Stomach (tissue), 8 donors: ENCODE measurements at regions not wholly inside any gene's neighbourhood (a gene's known extent, or its start where the extent isn't known, plus 50 kb on each side); places are given as distances from the start of the nearest gene placed in this dataset.
A peak's percentile ranks its signal among the peaks of the same experiment; 100 is the strongest.

ENCODE experiments used
- DNase-seq, 2 donors: peaks; one replicate each; pipeline versions ENCODE4 v3.0.0 to v3.0.0-alpha.2; 2013 to 2019
- H3K27ac ChIP-seq, 5 donors: fragments of 200-600 bp in 4 of 5; sonication (generic) in 4 of 5; one replicate each; pipeline ENCODE4 v1.5.1; 2013 to 2019; ENCODE audit warnings: mild to moderate bottlenecking in 1 of 5, moderate library complexity in 1 of 5
- H3K27me3 ChIP-seq, 3 donors: fragments of 200-600 bp; sonication (generic); one replicate each; pipeline ENCODE4 v1.5.1; 2017 to 2019; ENCODE audit warnings: mixed run types in 1 of 3
- H3K36me3 ChIP-seq, 4 donors: fragments of 200-600 bp; sonication (generic); 1 replicate in 3 of 4; 2 replicates in 1 of 4; pipeline ENCODE4 v1.5.1; 2016 to 2019
- H3K4me1 ChIP-seq, 4 donors: fragments of 200-600 bp; sonication (generic); one replicate each; pipeline ENCODE4 v1.5.1; 2016 to 2019
- H3K4me3 ChIP-seq, 4 donors: fragments of 200-600 bp; sonication (generic) in 3 of 4; one replicate each; pipeline ENCODE4 v1.5.1; 2016 to 2019; ENCODE audit warnings: mild to moderate bottlenecking in 1 of 4
- H3K9me3 ChIP-seq, 4 donors: fragments of 200-600 bp; sonication (generic); one replicate each; pipeline ENCODE4 v1.5.1; 2016 to 2019
- CTCF ChIP-seq, 7 experiments: fragments of 450-650 bp in 4 of 7; fragments of 200-600 bp in 3 of 7; sonication (generic) in 3 of 7; IDR thresholded peaks; one replicate each; pipeline ENCODE4 v1.5.1; 2016 to 2019; ENCODE audit warnings: antibody characterized with exemption in 7 of 7, control low read depth in 2 of 7, mild to moderate bottlenecking in 1 of 7
- EP300 ChIP-seq: sonication (generic); formaldehyde crosslinking; IDR thresholded peaks from one replicate; pipeline ENCODE4 v1.6.1; 2017; ENCODE audit warnings: antibody characterized with exemption
- POLR2A ChIP-seq, 4 donors: fragments of 450-650 bp; IDR thresholded peaks; one replicate each; pipeline ENCODE4 v1.6.1; 2016; ENCODE audit warnings: antibody characterized with exemption in 4 of 4, control low read depth in 2 of 4, mild to moderate bottlenecking in 1 of 4, moderate library complexity in 1 of 4
- POLR2AphosphoS5 ChIP-seq, 3 donors: sonication (generic); formaldehyde crosslinking; IDR thresholded peaks; one replicate each; pipeline ENCODE4 v1.6.1; 2016; ENCODE audit warnings: antibody characterized with exemption in 3 of 3
- WGBS, 5 donors: extraction: QIAGEN DNeasy Blood & Tissue Kit in 3 of 5; methylation state at CpG; one replicate each; pipeline versions ENCODE4 v1.1.5 to v1.1.7; 2013 to 2018; 5-methylcytosine and 5-hydroxymethylcytosine counted together
- intact Hi-C: fragments of 100-400 bp; cut with DNase I; formaldehyde crosslinking; loops from one replicate; pipeline ENCODE4 v1.15.1; 2023; ENCODE audit warnings: low total_unique reads
- donor health status: healthy with polysubstance abuse.
- donor health status: Bipolar disorder and iron deficiency.
- donor health status: healthy.

DNA sequence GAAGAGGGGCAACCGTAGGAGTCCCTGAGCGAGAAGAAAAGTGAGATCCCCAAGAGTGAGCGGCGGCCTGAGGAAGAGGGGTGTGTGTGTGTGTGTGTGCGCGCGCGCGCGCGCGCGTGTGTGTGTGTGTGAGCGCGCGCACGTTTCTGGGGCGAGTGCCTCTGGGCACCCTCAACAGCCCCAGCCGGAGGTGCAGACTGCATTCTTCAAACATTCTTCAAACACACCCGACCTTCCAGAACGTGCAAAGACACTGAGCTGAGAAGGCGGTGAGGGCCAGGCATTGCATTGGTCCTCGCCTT lies 76.2 kb upstream of the FOXP4 start:
- peak; percentile 43 to 75 for DNase-seq
- 1 to 7% (median 5%) methylated on average over 15 to 23 of the region's 23 CpGs for WGBS, 5 donors

GRCh38 chr6:41470331-41471063 lies 75.7 kb upstream of the FOXP4 start:
- intact Hi-C loops = no loop called here
- peaks cover 0 to 59% (median 8%) of the 10 kb centered on the region in 3 donors for H3K27me3 ChIP-seq
- TF ChIP-seq CTCF (IDR thresholded peaks at IDR 0.05) = no peak
- peak in 1 of 3 donors; percentile 7 for TF ChIP-seq POLR2AphosphoS5 (IDR thresholded peaks at IDR 0.05)
- DNase-seq = peak; percentile 47 to 82
- H3K4me1 ChIP-seq = peaks cover 11 to 18% (median 18%) of the 10 kb centered on the region in 4 donors
- no peaks in the 10 kb centered on the region for H3K9me3 ChIP-seq
- WGBS, 5 donors = 12 to 22% (median 15%) methylated on average over 46 to 62 of the region's 62 CpGs
- H3K4me3 ChIP-seq = peak overlapping the region; percentile 33 to 49 (median 37)
- H3K27ac ChIP-seq = no peak overlapping the region
- H3K36me3 ChIP-seq = no peaks in the 10 kb centered on the region

More for the DNA sequence above, 76.2 kb upstream of the FOXP4 start:
- Histone ChIP-seq H3K9me3 (no peaks in the 10 kb centered on the region), H3K27ac (no peak overlapping the region), H3K36me3 (no peaks in the 10 kb centered on the region), H3K4me3 (peak overlapping the region; percentile 33 to 49 (median 37)), H3K4me1 (peaks cover 11 to 18% (median 18%) of the 10 kb centered on the region in 4 donors), H3K27me3 (peaks cover 0 to 63% (median 8%) of the 10 kb centered on the region in 3 donors)
- TF ChIP-seq CTCF (IDR thresholded peaks at IDR 0.05) = no peak
- no peak for TF ChIP-seq POLR2AphosphoS5 (IDR thresholded peaks at IDR 0.05)
- no peak for TF ChIP-seq POLR2A (IDR thresholded peaks at IDR 0.05)
- TF ChIP-seq EP300 = no peak
- intact Hi-C loops = no loop called here

DNA sequence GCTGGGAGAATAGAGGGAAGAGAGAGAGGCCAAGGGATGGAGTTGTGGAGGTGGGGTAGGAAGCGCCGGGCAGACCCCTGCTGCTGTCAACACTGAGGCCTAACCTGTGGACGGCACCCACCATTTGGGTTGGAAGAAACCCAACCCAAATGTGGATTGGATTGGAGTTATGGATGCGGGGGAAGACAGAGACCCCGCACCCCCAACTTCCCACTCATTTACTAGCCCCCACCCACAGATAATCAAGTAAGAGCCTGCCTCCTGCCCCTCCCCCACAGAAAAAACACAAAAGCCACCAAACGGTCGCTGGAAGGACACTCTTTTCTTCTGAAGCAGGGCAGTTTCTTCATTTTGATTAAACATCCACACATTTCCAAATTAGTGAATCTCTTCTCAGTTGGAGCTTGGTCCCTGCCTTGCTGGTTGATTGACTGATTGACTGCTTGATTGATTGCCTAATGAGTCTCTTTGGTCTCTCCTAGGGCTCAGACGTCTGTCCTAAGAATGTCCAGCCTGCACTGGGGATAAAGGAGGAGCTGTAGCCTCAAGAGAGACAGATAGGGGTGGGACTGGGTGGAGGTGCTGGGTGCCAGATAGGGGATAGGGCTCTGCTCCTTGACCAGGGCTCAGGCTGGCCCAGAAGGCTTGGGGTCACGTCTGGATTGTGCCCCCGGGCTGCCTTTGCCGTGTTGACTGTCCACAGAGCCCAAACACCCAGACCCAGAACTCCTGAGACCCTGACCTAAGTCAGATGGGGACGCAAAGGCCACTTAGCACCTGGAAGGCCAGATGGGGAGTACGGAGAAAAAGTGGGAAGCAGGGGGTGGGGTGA lies 74.9 kb upstream of the FOXP4 start:
- Histone ChIP-seq H3K4me3 (no peak overlapping the region), H3K27ac (no peak overlapping the region), H3K4me1 (peaks cover 11 to 18% (median 18%) of the 10 kb centered on the region in 4 donors), H3K27me3 (peaks cover 0 to 51% (median 8%) of the 10 kb centered on the region in 3 donors), H3K9me3 (no peaks in the 10 kb centered on the region), H3K36me3 (no peaks in the 10 kb centered on the region)
- TF ChIP-seq POLR2A (IDR thresholded peaks at IDR 0.05) (no peak), EP300 (no peak), POLR2AphosphoS5 (IDR thresholded peaks at IDR 0.05) (no peak), CTCF (IDR thresholded peaks at IDR 0.05) (no peak)
- DNase-seq = no peak
- intact Hi-C loops = no loop called here
- 75 to 90% (median 82%) methylated on average over 13 of the region's 13 CpGs for WGBS, 5 donors

- WGBS, 5 donors = 88 to 96% (median 89%) methylated on average over 8 of the region's 8 CpGs
- intact Hi-C loops = no loop called here
- no peak for DNase-seq
- H3K27me3 ChIP-seq = peaks cover 0 to 28% (median 8%) of the 10 kb centered on the region in 3 donors
- peaks cover 11 to 18% (median 17%) of the 10 kb centered on the region in 4 donors for H3K4me1 ChIP-seq
- TF ChIP-seq POLR2A (IDR thresholded peaks at IDR 0.05) (no peak), POLR2AphosphoS5 (IDR thresholded peaks at IDR 0.05) (no peak), EP300 (no peak), CTCF (IDR thresholded peaks at IDR 0.05) (no peak)
- H3K36me3 ChIP-seq = no peaks in the 10 kb centered on the region
- H3K9me3 ChIP-seq = no peaks in the 10 kb centered on the region
- H3K27ac ChIP-seq = no peak overlapping the region
- no peak overlapping the region for H3K4me3 ChIP-seq
Observed at GRCh38 chr6:41474213-41474933, 71.8 kb upstream of the FOXP4 start.
